Stomach smooth muscle (tissue), 2 donors: ENCODE measurements at regions not wholly inside any gene's neighbourhood (a gene's known extent, or its start where the extent isn't known, plus 50 kb on each side); places are given as distances from the start of the nearest gene placed in this dataset.

ENCODE experiments used
- H3K27ac ChIP-seq: one replicate; pipeline ENCODE4 v1.7.0; 2013; ENCODE audit warnings: mild to moderate bottlenecking, low read length, inconsistent platforms
- H3K27me3 ChIP-seq, 2 donors: one replicate each; pipeline ENCODE4 v1.7.0; 2013; ENCODE audit warnings: low read length in 2 of 2; ENCODE audit not compliant: insufficient read depth in 2 of 2, control insufficient read depth in 1 of 2
- H3K36me3 ChIP-seq, 2 donors: one replicate each; pipeline ENCODE4 v1.7.0; 2013; ENCODE audit warnings: low read length in 2 of 2; ENCODE audit not compliant: control insufficient read depth in 2 of 2, insufficient read depth in 2 of 2
- H3K4me1 ChIP-seq: one replicate; pipeline ENCODE4 v1.7.0; 2013; ENCODE audit warnings: low read length; ENCODE audit not compliant: control insufficient read depth, insufficient read depth
- H3K4me3 ChIP-seq, 2 donors: one replicate each; pipeline ENCODE4 v1.7.0; 2013; ENCODE audit warnings: low read length in 2 of 2
- H3K9ac ChIP-seq, 2 donors: one replicate each; pipeline ENCODE4 v1.7.0; 2013; ENCODE audit warnings: low read length in 2 of 2, mild to moderate bottlenecking in 1 of 2
- H3K9me3 ChIP-seq, 2 donors: one replicate each; pipeline ENCODE4 v1.7.0; 2013; ENCODE audit warnings: low read length in 2 of 2; ENCODE audit not compliant: control insufficient read depth in 2 of 2
- donor health status: healthy.
- donor health status: Pancreatic carcinoma.

- Histone ChIP-seq H3K9ac (no peak overlapping the region), H3K27ac (no peak overlapping the region), H3K4me3 (no peak overlapping the region), H3K9me3 (no peaks in the 10 kb centered on the region), H3K4me1 (no peaks in the 10 kb centered on the region), H3K27me3 (no peaks in the 10 kb centered on the region), H3K36me3 (no peaks in the 10 kb centered on the region)
Measured at GRCh38 chr13:63551731-63552130, 2136.1 kb upstream of the PCDH20 start.

- H3K27me3 ChIP-seq: no peaks in the 10 kb centered on the region
- H3K27ac ChIP-seq: no peak overlapping the region
- H3K9me3 ChIP-seq: no peaks in the 10 kb centered on the region
- H3K4me3 ChIP-seq: no peak overlapping the region
- no peaks in the 10 kb centered on the region for H3K36me3 ChIP-seq
- no peaks in the 10 kb centered on the region for H3K4me1 ChIP-seq
- H3K9ac ChIP-seq: no peak overlapping the region
Measured at GRCh38 chr13:63546524-63546923, 2130.9 kb upstream of the PCDH20 start.

- no peak overlapping the region for H3K9ac ChIP-seq
- no peaks in the 10 kb centered on the region for H3K4me1 ChIP-seq
- H3K27ac ChIP-seq: no peak overlapping the region
- no peaks in the 10 kb centered on the region for H3K27me3 ChIP-seq
- H3K9me3 ChIP-seq: no peaks in the 10 kb centered on the region
- H3K36me3 ChIP-seq: no peaks in the 10 kb centered on the region
- no peak overlapping the region for H3K4me3 ChIP-seq
Measured at GRCh38 chr13:63542770-63543169, 2127.1 kb upstream of the PCDH20 start.

GRCh38 chr13:63541336-63541735 lies 2125.7 kb upstream of the PCDH20 start:
- Histone ChIP-seq H3K9me3 (no peaks in the 10 kb centered on the region), H3K27ac (no peak overlapping the region), H3K4me1 (no peaks in the 10 kb centered on the region), H3K36me3 (no peaks in the 10 kb centered on the region), H3K27me3 (no peaks in the 10 kb centered on the region), H3K9ac (no peak overlapping the region), H3K4me3 (no peak overlapping the region)

GRCh38 chr13:63540061-63540460 lies 2124.4 kb upstream of the PCDH20 start:
- Histone ChIP-seq H3K4me3 (no peak overlapping the region), H3K36me3 (no peaks in the 10 kb centered on the region), H3K9me3 (no peaks in the 10 kb centered on the region), H3K27ac (no peak overlapping the region), H3K27me3 (no peaks in the 10 kb centered on the region), H3K9ac (no peak overlapping the region), H3K4me1 (no peaks in the 10 kb centered on the region)

DNA sequence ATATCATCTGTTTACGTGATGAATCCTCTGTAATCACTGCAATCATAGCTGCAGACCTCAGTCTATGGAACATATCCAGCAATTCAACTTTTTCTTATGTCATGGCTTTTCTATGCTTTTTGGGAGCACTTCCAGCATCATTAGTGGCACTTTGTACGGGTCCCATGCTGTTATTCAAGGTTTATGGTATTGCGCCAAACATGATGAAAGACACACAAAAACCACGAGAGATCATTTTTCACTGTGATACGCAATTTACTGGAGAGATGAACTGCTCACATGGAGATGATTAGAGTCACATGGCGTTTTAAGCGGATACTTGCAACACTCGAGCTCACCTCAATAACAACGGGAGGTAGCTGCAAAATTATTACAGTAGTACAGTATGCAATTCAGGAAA lies 2101.7 kb upstream of the PCDH20 start:
- H3K27ac ChIP-seq: no peak overlapping the region
- no peak overlapping the region for H3K4me3 ChIP-seq
- H3K36me3 ChIP-seq: no peaks in the 10 kb centered on the region
- H3K27me3 ChIP-seq: no peaks in the 10 kb centered on the region
- H3K9me3 ChIP-seq: no peaks in the 10 kb centered on the region
- no peaks in the 10 kb centered on the region for H3K4me1 ChIP-seq
- no peak overlapping the region for H3K9ac ChIP-seq

DNA sequence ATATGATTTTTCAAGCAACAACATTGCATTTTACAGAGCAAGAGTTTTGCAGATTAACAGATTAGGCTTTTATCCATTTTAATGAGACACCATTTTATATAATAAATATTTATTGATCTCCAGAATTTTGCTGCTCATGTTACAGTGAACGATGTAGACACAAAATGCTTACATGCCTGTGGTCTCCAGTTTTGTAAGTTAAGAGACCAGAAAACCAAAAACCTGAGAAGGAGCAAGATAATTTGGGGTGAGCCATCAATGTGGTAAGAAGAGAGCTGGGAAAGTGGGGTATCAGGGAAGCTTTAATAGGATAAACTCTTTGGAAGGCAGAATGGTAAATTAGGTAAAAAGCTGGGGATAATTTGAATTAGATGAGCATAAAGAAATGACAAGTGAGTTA lies 2100.5 kb upstream of the PCDH20 start:
- Histone ChIP-seq H3K4me1 (no peaks in the 10 kb centered on the region), H3K9ac (no peak overlapping the region), H3K27me3 (no peaks in the 10 kb centered on the region), H3K4me3 (no peak overlapping the region), H3K9me3 (no peaks in the 10 kb centered on the region), H3K36me3 (no peaks in the 10 kb centered on the region), H3K27ac (no peak overlapping the region)

GRCh38 chr13:63514886-63515285 lies 2099.2 kb upstream of the PCDH20 start:
- no peaks in the 10 kb centered on the region for H3K27me3 ChIP-seq

GRCh38 chr13:63512095-63512494 lies 2096.4 kb upstream of the PCDH20 start:
- H3K27ac ChIP-seq: no peak overlapping the region
- no peak overlapping the region for H3K4me3 ChIP-seq
- H3K9ac ChIP-seq: no peak overlapping the region
- no peaks in the 10 kb centered on the region for H3K4me1 ChIP-seq
- H3K27me3 ChIP-seq: no peaks in the 10 kb centered on the region
- no peaks in the 10 kb centered on the region for H3K9me3 ChIP-seq
- H3K36me3 ChIP-seq: no peaks in the 10 kb centered on the region

More at GRCh38 chr13:63514886-63515285, 2099.2 kb upstream of the PCDH20 start:
- no peaks in the 10 kb centered on the region for H3K36me3 ChIP-seq
- H3K4me3 ChIP-seq: no peak overlapping the region
- no peaks in the 10 kb centered on the region for H3K4me1 ChIP-seq
- no peak overlapping the region for H3K27ac ChIP-seq
- H3K9ac ChIP-seq: no peak overlapping the region
- H3K9me3 ChIP-seq: no peaks in the 10 kb centered on the region

- H3K4me3 ChIP-seq: no peak overlapping the region
- no peaks in the 10 kb centered on the region for H3K4me1 ChIP-seq
- H3K9ac ChIP-seq: no peak overlapping the region
- no peaks in the 10 kb centered on the region for H3K27me3 ChIP-seq
- H3K27ac ChIP-seq: no peak overlapping the region
- no peaks in the 10 kb centered on the region for H3K36me3 ChIP-seq
- no peaks in the 10 kb centered on the region for H3K9me3 ChIP-seq
Measured at GRCh38 chr13:63501702-63502101, 2086.1 kb upstream of the PCDH20 start.

- no peaks in the 10 kb centered on the region for H3K4me1 ChIP-seq
- H3K4me3 ChIP-seq: no peak overlapping the region
- no peaks in the 10 kb centered on the region for H3K27me3 ChIP-seq
- H3K36me3 ChIP-seq: no peaks in the 10 kb centered on the region
- no peaks in the 10 kb centered on the region for H3K9me3 ChIP-seq
- no peak overlapping the region for H3K27ac ChIP-seq
- H3K9ac ChIP-seq: no peak overlapping the region
Measured at GRCh38 chr13:63497601-63498000, 2082.0 kb upstream of the PCDH20 start.

GRCh38 chr13:63492604-63493003 lies 2077.0 kb upstream of the PCDH20 start:
- no peaks in the 10 kb centered on the region for H3K4me1 ChIP-seq
- no peaks in the 10 kb centered on the region for H3K27me3 ChIP-seq
- H3K9ac ChIP-seq: no peak overlapping the region
- H3K27ac ChIP-seq: no peak overlapping the region
- no peak overlapping the region for H3K4me3 ChIP-seq
- no peaks in the 10 kb centered on the region for H3K9me3 ChIP-seq
- no peaks in the 10 kb centered on the region for H3K36me3 ChIP-seq
